B cell (primary cell): ENCODE measurements at regions not wholly inside any gene's neighbourhood (a gene's known extent, or its start where the extent isn't known, plus 50 kb on each side); places are given as distances from the start of the nearest gene placed in this dataset.

Source experiments
- ATAC-seq: fragments of 200-7000 bp; cut with Tn5 transposase; one replicate; pipeline ENCODE4 v1.10.0; 2021; ENCODE audit warnings: low read depth, mild to moderate bottlenecking, moderate number of reproducible peaks, moderate library complexity
- CTCF ChIA-PET: fragments of 350-600 bp; sonication (Branson Sonifier 250); formaldehyde crosslinking; loops from one replicate; lab custom pipeline; 2021; ENCODE audit warnings: antibody characterized with exemption, inconsistent platforms; lab: Charles Lee
- POLR2A ChIA-PET: fragments of 350-600 bp; sonication (Branson Sonifier 250); formaldehyde crosslinking; loops from one replicate; lab custom pipeline; 2021; ENCODE audit warnings: antibody characterized with exemption; lab: Charles Lee
- DNase-seq: peaks from one replicate; pipeline ENCODE4 v3.0.0; 2013
- H2AFZ ChIP-seq: 2 replicates; pipeline ENCODE4 v1.6.1; 2012; ENCODE audit warnings: mild to moderate bottlenecking, low read depth, low read length; ENCODE audit not compliant: insufficient read depth, poor library complexity, severe bottlenecking
- H3K27ac ChIP-seq, 2 donors: 1 replicate in 1 of 2; 2 replicates in 1 of 2; pipeline ENCODE4 v1.5.1; 2012 to 2013; ENCODE audit warnings: low read length in 2 of 2, mild to moderate bottlenecking in 2 of 2, moderate library complexity in 1 of 2
- H3K27me3 ChIP-seq, 4 experiments: fragments of 200-600 bp in 1 of 4; sonication (generic) in 1 of 4; replicated peaks in 1 of 4; 1 replicate in 2 of 4; 2 replicates in 2 of 4; pipeline versions ENCODE4 v1.6.1 to v1.7.0; 2013 to 2016; ENCODE audit warnings: low read length in 3 of 4, mild to moderate bottlenecking in 2 of 4, mixed read lengths in 1 of 4, moderate library complexity in 1 of 4; ENCODE audit not compliant: insufficient read depth in 4 of 4, control insufficient read depth in 3 of 4; ENCODE audit errors: control extremely low read depth in 1 of 4
- H3K36me3 ChIP-seq, 2 experiments: replicated peaks in 1 of 2; 1 replicate in 1 of 2; 2 replicates in 1 of 2; pipeline versions ENCODE4 v1.6.1 to v1.7.1; 2013; ENCODE audit warnings: low read length in 1 of 2; ENCODE audit not compliant: insufficient read depth in 2 of 2, control insufficient read depth in 1 of 2; ENCODE audit errors: control extremely low read depth in 1 of 2, extremely low read depth in 1 of 2
- H3K4me1 ChIP-seq, 2 donors: fragments of 200-600 bp in 1 of 2; sonication (generic) in 1 of 2; 1 replicate in 1 of 2; 2 replicates in 1 of 2; pipeline versions ENCODE4 v1.5.1 to v1.6.1; 2013 to 2017; ENCODE audit warnings: low read length in 2 of 2; ENCODE audit not compliant: control insufficient read depth in 2 of 2, insufficient read depth in 2 of 2
- H3K4me2 ChIP-seq: replicated peaks from 2 replicates; pipeline ENCODE3; 2012; ENCODE audit warnings: mild to moderate bottlenecking, low read depth, low read length; ENCODE audit not compliant: poor library complexity, severe bottlenecking
- H3K4me3 ChIP-seq, 5 experiments: fragments of 200-600 bp in 1 of 5; sonication (generic) in 1 of 5; 1 replicate in 3 of 5; 2 replicates in 2 of 5; pipeline versions ENCODE4 v1.5.1 to v1.7.0; 2011 to 2016; ENCODE audit warnings: low read length in 4 of 5, mild to moderate bottlenecking in 4 of 5, low read depth in 2 of 5, control low read depth in 1 of 5, moderate library complexity in 1 of 5; ENCODE audit not compliant: insufficient read depth in 1 of 5; ENCODE audit errors: control extremely low read depth in 1 of 5, extremely low read depth in 1 of 5
- H3K79me2 ChIP-seq: fragments of 200-600 bp; sonication (generic); one replicate; pipeline ENCODE4 v1.6.0; 2016; ENCODE audit warnings: low read length; ENCODE audit not compliant: control insufficient read depth, insufficient read depth
- H3K9ac ChIP-seq: fragments of 200-600 bp; sonication (generic); 2 replicates; pipeline ENCODE4 v1.6.1; 2017; ENCODE audit warnings: mild to moderate bottlenecking, low read length, moderate library complexity
- H3K9me3 ChIP-seq, 3 donors: one replicate each; pipeline versions ENCODE4 v1.6.1 to v1.7.1; 2013; ENCODE audit warnings: low read length in 2 of 3; ENCODE audit not compliant: control insufficient read depth in 2 of 3, insufficient read depth in 1 of 3; ENCODE audit errors: control extremely low read depth in 1 of 3
- H4K20me1 ChIP-seq: 2 replicates; pipeline ENCODE4 v1.6.0; 2012; ENCODE audit warnings: mild to moderate bottlenecking, low read length; ENCODE audit not compliant: insufficient read depth, control insufficient read depth, poor library complexity, severe bottlenecking
- H3K27ac Mint-ChIP-seq: one replicate; pipeline ENCODE4 v1.8.0; 2021; ENCODE audit warnings: mixed read lengths
- H3K27me3 Mint-ChIP-seq: one replicate; pipeline ENCODE4 v1.8.0; 2021; ENCODE audit warnings: mixed read lengths
- H3K4me1 Mint-ChIP-seq: one replicate; pipeline ENCODE4 v1.8.0; 2021; ENCODE audit warnings: mixed read lengths
- H3K4me3 Mint-ChIP-seq: one replicate; pipeline ENCODE4 v1.8.0; 2021; ENCODE audit warnings: mixed read lengths
- H3K9me3 Mint-ChIP-seq: one replicate; pipeline ENCODE4 v1.8.0; 2022; ENCODE audit warnings: mixed read lengths; ENCODE audit not compliant: insufficient read depth
- EZH2 ChIP-seq: IDR thresholded peaks from 2 replicates; pipeline ENCODE4 v1.6.1; 2012; ENCODE audit warnings: borderline replicate concordance, low read depth, mild to moderate bottlenecking, moderate library complexity, low read length; ENCODE audit not compliant: insufficient read depth, poor library complexity, severe bottlenecking
- WGBS: methylation state at CpG from one replicate; pipeline ENCODE4 v1.1.5; 2013; ENCODE audit warnings: missing lambda C conversion rate; ENCODE audit not compliant: insufficient coverage; 5-methylcytosine and 5-hydroxymethylcytosine counted together
- intact Hi-C: fragments of 100-400 bp; cut with micrococcal nuclease; formaldehyde crosslinking; loops from one replicate; pipeline ENCODE4 v1.10.0; 2022
- TF ChIP-seq, protein P1 (sequence below): fragments of 200-600 bp; IDR thresholded peaks from one replicate; pipeline ENCODE4 v1.8.0; 2022; ENCODE audit warnings: antibody characterized with exemption, mild to moderate bottlenecking

DNA sequence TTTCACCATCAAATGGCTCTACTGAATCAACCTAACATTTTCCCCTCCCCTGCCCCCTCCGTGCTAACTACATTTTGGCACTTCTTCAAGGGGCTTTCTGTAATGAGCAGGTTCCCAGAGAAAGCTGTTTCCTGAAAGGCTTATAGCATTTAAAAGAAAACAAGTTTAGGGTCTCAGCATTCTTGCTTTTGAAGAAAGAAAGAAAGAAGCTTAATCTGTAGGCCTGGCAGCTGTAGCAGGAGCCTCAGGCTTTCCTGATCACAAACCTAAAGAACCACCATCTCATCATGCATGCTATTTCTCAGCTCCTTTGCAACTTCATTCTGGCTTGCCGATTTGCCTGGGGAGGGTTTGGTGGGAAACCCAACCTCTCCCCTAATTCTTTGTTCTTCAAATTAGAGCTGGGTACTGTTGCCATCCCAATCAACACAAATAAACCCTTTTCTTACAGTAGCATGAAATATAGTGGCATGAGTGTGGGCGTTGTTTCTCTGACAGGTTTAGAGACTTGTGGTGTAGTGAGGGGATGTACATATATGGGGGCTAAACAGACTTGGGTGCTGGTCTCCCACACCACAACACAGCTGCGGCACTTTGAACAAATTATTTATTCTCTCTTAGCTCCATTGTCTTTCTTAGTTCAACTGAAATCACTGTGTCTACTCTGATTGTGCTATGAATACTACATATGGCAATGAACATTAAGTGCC, 160.5 kb upstream of the TNC start:
- intact Hi-C loops: no loop called here
- Histone ChIP-seq H3K79me2 (no peaks in the 10 kb centered on the region), H3K27me3 (no peaks in the 10 kb centered on the region), H3K4me1 (no peaks in the 10 kb centered on the region), H3K27ac (no peak overlapping the region), H3K9ac (no peak overlapping the region), H3K4me3 (no peak overlapping the region), H4K20me1 (no peaks in the 10 kb centered on the region), H2AFZ (no peak overlapping the region), H3K4me2 (no peak overlapping the region), H3K36me3 (no peaks in the 10 kb centered on the region), H3K9me3 (no peaks in the 10 kb centered on the region)
- no peak for ATAC-seq
- no peak for TF ChIP-seq EZH2
- TF ChIP-seq, protein P1, sequence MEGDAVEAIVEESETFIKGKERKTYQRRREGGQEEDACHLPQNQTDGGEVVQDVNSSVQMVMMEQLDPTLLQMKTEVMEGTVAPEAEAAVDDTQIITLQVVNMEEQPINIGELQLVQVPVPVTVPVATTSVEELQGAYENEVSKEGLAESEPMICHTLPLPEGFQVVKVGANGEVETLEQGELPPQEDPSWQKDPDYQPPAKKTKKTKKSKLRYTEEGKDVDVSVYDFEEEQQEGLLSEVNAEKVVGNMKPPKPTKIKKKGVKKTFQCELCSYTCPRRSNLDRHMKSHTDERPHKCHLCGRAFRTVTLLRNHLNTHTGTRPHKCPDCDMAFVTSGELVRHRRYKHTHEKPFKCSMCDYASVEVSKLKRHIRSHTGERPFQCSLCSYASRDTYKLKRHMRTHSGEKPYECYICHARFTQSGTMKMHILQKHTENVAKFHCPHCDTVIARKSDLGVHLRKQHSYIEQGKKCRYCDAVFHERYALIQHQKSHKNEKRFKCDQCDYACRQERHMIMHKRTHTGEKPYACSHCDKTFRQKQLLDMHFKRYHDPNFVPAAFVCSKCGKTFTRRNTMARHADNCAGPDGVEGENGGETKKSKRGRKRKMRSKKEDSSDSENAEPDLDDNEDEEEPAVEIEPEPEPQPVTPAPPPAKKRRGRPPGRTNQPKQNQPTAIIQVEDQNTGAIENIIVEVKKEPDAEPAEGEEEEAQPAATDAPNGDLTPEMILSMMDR: no peak
- Mint-ChIP-seq H3K4me3 (no peak overlapping the region), H3K4me1 (peaks cover 2% of the 10 kb centered on the region), H3K27me3 (peaks cover 7% of the 10 kb centered on the region), H3K9me3 (no peaks in the 10 kb centered on the region), H3K27ac (no peak overlapping the region)
- DNase-seq: no peak
- no CpG with 5 or more reads among the region's 4 CpGs for WGBS
- CTCF ChIA-PET: no interaction called here
- POLR2A ChIA-PET: no interaction called here

DNA sequence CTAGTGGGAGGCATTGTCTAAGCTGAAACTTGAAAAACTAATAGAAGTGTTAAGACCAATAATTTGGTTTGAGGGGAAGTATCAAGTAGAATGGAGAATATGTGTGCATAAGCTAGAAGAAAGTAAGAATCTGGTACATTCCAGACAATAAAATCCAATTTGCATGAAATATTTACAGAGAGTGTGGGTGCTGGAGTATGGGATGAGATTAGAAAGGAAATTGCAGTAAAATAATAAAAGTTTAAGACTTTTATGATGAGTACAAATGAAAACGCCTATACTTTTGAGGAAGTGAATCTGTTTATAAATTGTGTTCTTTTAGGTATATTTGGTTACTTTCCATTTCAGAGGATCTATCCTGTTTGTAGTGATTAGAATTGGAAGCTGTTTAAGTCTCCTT, 165.4 kb upstream of the TNC start:
- no peak for TF ChIP-seq EZH2
- TF ChIP-seq, protein P1: no peak
- Histone ChIP-seq H3K4me1 (no peaks in the 10 kb centered on the region), H3K36me3 (no peaks in the 10 kb centered on the region), H3K9me3 (no peaks in the 10 kb centered on the region), H3K4me3 (no peak overlapping the region), H3K9ac (no peak overlapping the region), H3K4me2 (no peak overlapping the region), H3K79me2 (no peaks in the 10 kb centered on the region), H3K27me3 (no peaks in the 10 kb centered on the region), H4K20me1 (no peaks in the 10 kb centered on the region), H3K27ac (no peak overlapping the region), H2AFZ (no peak overlapping the region)
- peaks cover 7% of the 10 kb centered on the region for H3K27me3 Mint-ChIP-seq
- intact Hi-C loops: no loop called here
- H3K27ac Mint-ChIP-seq: no peak overlapping the region
- WGBS: no CpG with 5 or more reads among the region's 1 CpG
- H3K4me3 Mint-ChIP-seq: no peak overlapping the region
- ChIA-PET POLR2A (no interaction called here), CTCF (no interaction called here)
- DNase-seq (no peak), ATAC-seq (no peak)
- H3K9me3 Mint-ChIP-seq: no peaks in the 10 kb centered on the region
- peaks cover 2% of the 10 kb centered on the region for H3K4me1 Mint-ChIP-seq
